GM12874 (cell line): ENCODE measurements at regions not wholly inside any gene's neighbourhood (a gene's known extent, or its start where the extent isn't known, plus 50 kb on each side); places are given as distances from the start of the nearest gene placed in this dataset.

ENCODE experiments used
- TF ChIP-seq, protein P1 (sequence below): IDR thresholded peaks from 2 replicates; pipeline ENCODE4 v1.5.1; 2011; ENCODE audit warnings: low read depth, mild to moderate bottlenecking, control low read depth, low read length, moderate library complexity; ENCODE audit not compliant: insufficient read depth

DNA sequence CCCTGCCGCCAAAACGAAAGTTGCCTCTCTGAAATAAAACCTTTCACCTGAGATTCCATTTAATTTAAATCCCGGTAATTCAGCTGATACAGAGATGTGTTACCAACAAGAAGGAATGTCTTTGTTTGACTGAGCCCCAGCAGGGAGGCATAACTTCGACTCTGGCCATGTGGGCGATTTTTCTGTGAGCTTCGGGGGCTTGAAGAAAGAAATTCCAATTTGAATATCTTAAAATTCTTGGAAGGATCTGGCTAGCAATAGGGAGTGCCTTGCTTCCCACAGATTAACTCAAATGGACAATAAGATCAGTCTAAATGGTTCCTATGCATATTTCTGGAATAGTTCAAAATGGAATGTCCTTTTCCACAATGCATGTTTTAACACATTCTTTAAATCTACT is 252.5 kb upstream of the TMPO start:
- TF ChIP-seq, protein P1, sequence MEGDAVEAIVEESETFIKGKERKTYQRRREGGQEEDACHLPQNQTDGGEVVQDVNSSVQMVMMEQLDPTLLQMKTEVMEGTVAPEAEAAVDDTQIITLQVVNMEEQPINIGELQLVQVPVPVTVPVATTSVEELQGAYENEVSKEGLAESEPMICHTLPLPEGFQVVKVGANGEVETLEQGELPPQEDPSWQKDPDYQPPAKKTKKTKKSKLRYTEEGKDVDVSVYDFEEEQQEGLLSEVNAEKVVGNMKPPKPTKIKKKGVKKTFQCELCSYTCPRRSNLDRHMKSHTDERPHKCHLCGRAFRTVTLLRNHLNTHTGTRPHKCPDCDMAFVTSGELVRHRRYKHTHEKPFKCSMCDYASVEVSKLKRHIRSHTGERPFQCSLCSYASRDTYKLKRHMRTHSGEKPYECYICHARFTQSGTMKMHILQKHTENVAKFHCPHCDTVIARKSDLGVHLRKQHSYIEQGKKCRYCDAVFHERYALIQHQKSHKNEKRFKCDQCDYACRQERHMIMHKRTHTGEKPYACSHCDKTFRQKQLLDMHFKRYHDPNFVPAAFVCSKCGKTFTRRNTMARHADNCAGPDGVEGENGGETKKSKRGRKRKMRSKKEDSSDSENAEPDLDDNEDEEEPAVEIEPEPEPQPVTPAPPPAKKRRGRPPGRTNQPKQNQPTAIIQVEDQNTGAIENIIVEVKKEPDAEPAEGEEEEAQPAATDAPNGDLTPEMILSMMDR: no peak

- TF ChIP-seq, protein P1: no peak
These were observed 240.8 kb upstream of the TMPO start for GRCh38 chr12:98274430-98275130.

DNA sequence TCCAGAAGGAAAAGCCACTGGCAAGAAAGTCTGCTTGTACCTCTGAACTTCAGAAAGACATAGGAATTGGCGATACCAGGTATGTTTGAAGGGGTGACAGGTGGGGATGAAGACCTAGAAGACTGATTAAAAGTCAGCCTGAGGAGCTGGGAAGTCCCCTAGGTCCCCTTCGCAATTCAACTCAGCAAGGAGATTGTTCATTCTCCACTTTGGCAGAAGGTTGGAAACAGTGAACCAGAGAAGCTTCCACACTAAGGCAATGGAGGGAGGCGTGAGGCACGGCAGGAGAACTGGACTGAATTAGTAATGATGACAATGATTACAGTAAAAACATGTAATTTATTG is 240.3 kb upstream of the TMPO start:
- TF ChIP-seq, protein P1: no peak

- TF ChIP-seq, protein P1: no peak
These were observed 235.2 kb upstream of the TMPO start for GRCh38 chr12:98280152-98280551.

GRCh38 chr12:98280621-98281020 is 234.8 kb upstream of the TMPO start:
- TF ChIP-seq, protein P1: no peak

DNA sequence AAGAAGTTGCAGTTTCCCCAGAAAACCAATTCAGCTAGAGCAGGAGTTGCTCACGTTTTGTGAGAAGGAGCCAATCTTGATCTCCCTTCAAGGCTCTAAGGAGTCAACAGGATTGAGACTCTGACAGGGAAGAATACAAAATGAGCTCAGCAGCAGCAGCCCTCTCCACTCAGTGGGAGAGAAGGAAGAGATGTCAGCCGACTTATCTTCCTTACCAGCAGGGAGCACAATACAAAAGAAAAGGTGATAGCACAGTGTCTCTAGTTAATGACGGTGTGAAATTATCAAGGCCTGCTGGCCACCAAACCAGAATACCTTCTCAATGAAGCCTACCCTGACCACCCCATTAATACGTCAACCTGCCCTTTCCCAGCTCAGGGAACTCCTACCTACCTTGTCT is 223.6 kb upstream of the TMPO start:
- TF ChIP-seq, protein P1: no peak

DNA sequence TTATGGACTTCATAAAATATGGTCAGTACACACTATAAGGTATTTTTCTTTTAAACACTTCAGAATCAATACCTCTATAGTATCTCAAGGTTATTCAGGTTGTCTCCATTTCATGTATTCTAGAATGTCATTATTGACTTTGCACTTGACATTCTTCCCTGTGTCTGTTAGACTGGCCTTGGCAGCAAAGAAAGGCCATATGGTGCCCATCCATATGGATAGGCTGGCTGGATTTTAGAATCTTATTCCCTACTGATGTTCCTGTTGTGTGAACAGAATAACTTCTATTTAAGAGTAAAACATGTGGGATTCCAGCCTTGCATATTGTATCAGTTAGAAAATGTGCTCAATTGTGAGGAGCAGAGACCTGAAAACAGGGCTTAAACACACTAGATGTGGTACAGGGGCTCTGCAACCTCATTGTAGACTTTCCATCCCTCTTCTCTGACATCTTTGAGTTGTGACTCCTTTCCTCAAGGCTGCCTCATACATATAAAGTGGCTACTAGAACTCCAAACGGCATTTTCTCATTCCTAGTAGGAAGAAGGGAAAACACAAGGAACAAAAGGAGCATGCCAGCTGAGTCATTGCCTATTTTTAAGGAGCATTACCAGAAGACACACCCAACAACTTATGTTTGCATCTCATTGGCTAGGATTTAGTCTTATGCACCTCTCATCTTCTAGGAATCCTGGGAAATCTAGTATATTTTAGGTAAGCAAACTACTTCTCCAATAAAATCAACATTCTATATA is 221.2 kb upstream of the TMPO start:
- TF ChIP-seq, protein P1: no peak
